ENCODE measurements at regions not wholly inside any gene's neighbourhood (a gene's known extent, or its start where the extent isn't known, plus 50 kb on each side); places are given as distances from the start of the nearest gene placed in this dataset.

GRCh38 chr9:75610246-75610645, 280.2 kb upstream of the PCSK5 start:
- Mint-ChIP-seq H3K27me3 (ENCODE audit: low read depth) (peaks cover 4% of the 10 kb centered on the region), H3K4me1 (peaks cover 1% of the 10 kb centered on the region), H3K4me3 (no peak overlapping the region), H3K27ac (no peak overlapping the region), H3K36me3 (ENCODE audit: low read depth) (no peaks in the 10 kb centered on the region), H3K9me3 (no peaks in the 10 kb centered on the region)
- TF ChIP-seq CTCF (IDR thresholded peaks at IDR 0.05; ENCODE audit: unreplicated experiment in 3 of 3): no peak

- H3K9me3 Mint-ChIP-seq: no peaks in the 10 kb centered on the region
- H3K27me3 Mint-ChIP-seq (ENCODE audit: low read depth): no peaks in the 10 kb centered on the region
- H3K4me1 Mint-ChIP-seq: peaks cover 16% of the 10 kb centered on the region
- no peak overlapping the region for H3K27ac Mint-ChIP-seq
- H3K4me3 Mint-ChIP-seq: no peak overlapping the region
- TF ChIP-seq CTCF (IDR thresholded peaks at IDR 0.05; ENCODE audit: unreplicated experiment in 3 of 3): no peak
- H3K36me3 Mint-ChIP-seq (ENCODE audit: low read depth): no peaks in the 10 kb centered on the region
Measured at GRCh38 chr9:75612205-75612604, 278.3 kb upstream of the PCSK5 start.

GRCh38 chr9:75612754-75613153, 277.7 kb upstream of the PCSK5 start:
- H3K4me1 Mint-ChIP-seq: peaks cover 16% of the 10 kb centered on the region
- no peak overlapping the region for H3K27ac Mint-ChIP-seq
- H3K27me3 Mint-ChIP-seq (ENCODE audit: low read depth): no peaks in the 10 kb centered on the region
- no peak overlapping the region for H3K4me3 Mint-ChIP-seq
- no peaks in the 10 kb centered on the region for H3K9me3 Mint-ChIP-seq
- no peak for TF ChIP-seq CTCF (IDR thresholded peaks at IDR 0.05; ENCODE audit: unreplicated experiment in 3 of 3)
- H3K36me3 Mint-ChIP-seq (ENCODE audit: low read depth): no peaks in the 10 kb centered on the region

- H3K27ac Mint-ChIP-seq: no peak overlapping the region
- no peak for TF ChIP-seq CTCF (IDR thresholded peaks at IDR 0.05; ENCODE audit: unreplicated experiment in 3 of 3)
- H3K4me3 Mint-ChIP-seq: no peak overlapping the region
- H3K27me3 Mint-ChIP-seq (ENCODE audit: low read depth): no peaks in the 10 kb centered on the region
- peaks cover 2% of the 10 kb centered on the region for H3K9me3 Mint-ChIP-seq
- no peaks in the 10 kb centered on the region for H3K36me3 Mint-ChIP-seq (ENCODE audit: low read depth)
- peaks cover 16% of the 10 kb centered on the region for H3K4me1 Mint-ChIP-seq
Measured at GRCh38 chr9:75615284-75615683, 275.2 kb upstream of the PCSK5 start.

GRCh38 chr9:75616052-75616451, 274.4 kb upstream of the PCSK5 start:
- TF ChIP-seq CTCF (IDR thresholded peaks at IDR 0.05; ENCODE audit: unreplicated experiment in 3 of 3): no peak
- Mint-ChIP-seq H3K4me3 (no peak overlapping the region), H3K27me3 (ENCODE audit: low read depth) (no peaks in the 10 kb centered on the region), H3K9me3 (peaks cover 7% of the 10 kb centered on the region), H3K4me1 (peaks cover 16% of the 10 kb centered on the region), H3K27ac (no peak overlapping the region), H3K36me3 (ENCODE audit: low read depth) (no peaks in the 10 kb centered on the region)

GRCh38 chr9:75616841-75617566, 273.5 kb upstream of the PCSK5 start:
- Mint-ChIP-seq H3K36me3 (ENCODE audit: low read depth) (no peaks in the 10 kb centered on the region), H3K27ac (no peak overlapping the region), H3K4me1 (peaks cover 16% of the 10 kb centered on the region), H3K9me3 (peaks cover 10% of the 10 kb centered on the region), H3K27me3 (ENCODE audit: low read depth) (no peaks in the 10 kb centered on the region), H3K4me3 (no peak overlapping the region)
- TF ChIP-seq CTCF (IDR thresholded peaks at IDR 0.05; ENCODE audit: unreplicated experiment in 3 of 3): no peak

Measured in nephron (organoid).